GM12875 (cell line): ENCODE measurements at regions not wholly inside any gene's neighbourhood (a gene's known extent, or its start where the extent isn't known, plus 50 kb on each side); places are given as distances from the start of the nearest gene placed in this dataset.

Experiments used
- H3K4me3 ChIP-seq: one replicate; pipeline ENCODE4 v1.5.1; 2011; ENCODE audit warnings: low read depth, low read length, control low read depth
- TF ChIP-seq, protein P1 (sequence below): IDR thresholded peaks from 2 replicates; pipeline ENCODE4 v1.5.1; 2011; ENCODE audit warnings: low read depth, mild to moderate bottlenecking, control low read depth, inconsistent platforms, low read length, moderate library complexity, borderline replicate concordance; ENCODE audit not compliant: insufficient read depth

DNA sequence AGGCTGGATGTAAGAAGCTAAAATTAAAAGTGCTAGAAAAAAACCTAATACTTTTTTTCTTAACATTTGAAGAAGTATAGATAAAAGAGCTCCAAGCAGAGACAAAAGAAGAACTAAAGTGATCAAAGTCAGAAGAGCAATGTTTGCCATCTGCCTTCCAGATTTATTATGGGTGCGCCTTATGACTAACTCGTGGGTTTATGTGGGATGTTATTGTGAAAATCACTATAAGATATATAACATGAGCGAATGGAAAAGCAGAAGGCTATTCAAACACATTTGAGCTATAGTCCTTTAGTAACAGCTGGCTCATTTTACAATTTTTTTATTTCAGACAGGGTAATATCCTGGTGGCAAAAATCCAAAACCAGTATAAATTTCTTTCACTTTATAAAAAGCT is 1040.7 kb downstream of the RAPGEF2 start:
- TF ChIP-seq, protein P1, sequence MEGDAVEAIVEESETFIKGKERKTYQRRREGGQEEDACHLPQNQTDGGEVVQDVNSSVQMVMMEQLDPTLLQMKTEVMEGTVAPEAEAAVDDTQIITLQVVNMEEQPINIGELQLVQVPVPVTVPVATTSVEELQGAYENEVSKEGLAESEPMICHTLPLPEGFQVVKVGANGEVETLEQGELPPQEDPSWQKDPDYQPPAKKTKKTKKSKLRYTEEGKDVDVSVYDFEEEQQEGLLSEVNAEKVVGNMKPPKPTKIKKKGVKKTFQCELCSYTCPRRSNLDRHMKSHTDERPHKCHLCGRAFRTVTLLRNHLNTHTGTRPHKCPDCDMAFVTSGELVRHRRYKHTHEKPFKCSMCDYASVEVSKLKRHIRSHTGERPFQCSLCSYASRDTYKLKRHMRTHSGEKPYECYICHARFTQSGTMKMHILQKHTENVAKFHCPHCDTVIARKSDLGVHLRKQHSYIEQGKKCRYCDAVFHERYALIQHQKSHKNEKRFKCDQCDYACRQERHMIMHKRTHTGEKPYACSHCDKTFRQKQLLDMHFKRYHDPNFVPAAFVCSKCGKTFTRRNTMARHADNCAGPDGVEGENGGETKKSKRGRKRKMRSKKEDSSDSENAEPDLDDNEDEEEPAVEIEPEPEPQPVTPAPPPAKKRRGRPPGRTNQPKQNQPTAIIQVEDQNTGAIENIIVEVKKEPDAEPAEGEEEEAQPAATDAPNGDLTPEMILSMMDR: no peak
- H3K4me3 ChIP-seq: no peak overlapping the region

DNA sequence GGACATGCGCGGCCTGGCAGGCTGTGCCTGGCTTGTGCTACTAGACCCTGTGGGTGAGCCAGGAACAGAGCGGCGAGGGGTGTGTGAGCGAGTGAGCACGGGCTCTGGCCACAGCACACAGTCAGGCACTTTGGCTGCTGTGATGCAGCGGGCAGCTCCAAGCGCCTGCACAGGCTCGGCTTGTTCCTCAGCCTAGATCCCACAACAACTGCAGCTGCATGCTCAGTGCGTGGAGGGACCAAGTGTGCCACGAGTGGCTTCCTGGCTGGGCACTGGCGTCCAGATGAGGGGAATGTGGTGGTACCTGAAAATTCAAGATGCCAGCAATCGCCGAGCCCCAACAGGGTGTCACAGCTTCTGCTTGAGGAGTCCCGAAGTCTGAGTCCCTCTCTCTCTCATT is 1056.6 kb downstream of the RAPGEF2 start:
- H3K4me3 ChIP-seq: no peak overlapping the region
- TF ChIP-seq, protein P1: no peak

DNA sequence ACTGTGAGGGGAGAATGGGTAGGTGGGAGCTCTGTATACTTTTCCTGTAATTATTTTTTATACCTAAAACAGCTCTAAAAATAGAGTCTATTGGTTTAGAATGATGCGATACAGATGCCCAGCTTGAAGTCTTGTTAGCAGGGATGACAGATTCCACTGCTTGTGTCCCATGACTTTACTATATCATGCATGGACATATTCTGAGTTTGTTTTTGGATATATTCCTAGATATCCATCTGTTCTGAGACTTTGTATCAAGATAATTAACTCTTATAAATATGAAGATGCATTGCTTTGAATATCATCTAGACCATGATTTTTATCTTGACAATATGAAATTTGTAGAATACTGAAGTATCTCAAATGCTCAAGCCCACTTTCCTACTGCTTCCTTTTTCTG is 1058.1 kb downstream of the RAPGEF2 start:
- H3K4me3 ChIP-seq: no peak overlapping the region
- TF ChIP-seq, protein P1: no peak

DNA sequence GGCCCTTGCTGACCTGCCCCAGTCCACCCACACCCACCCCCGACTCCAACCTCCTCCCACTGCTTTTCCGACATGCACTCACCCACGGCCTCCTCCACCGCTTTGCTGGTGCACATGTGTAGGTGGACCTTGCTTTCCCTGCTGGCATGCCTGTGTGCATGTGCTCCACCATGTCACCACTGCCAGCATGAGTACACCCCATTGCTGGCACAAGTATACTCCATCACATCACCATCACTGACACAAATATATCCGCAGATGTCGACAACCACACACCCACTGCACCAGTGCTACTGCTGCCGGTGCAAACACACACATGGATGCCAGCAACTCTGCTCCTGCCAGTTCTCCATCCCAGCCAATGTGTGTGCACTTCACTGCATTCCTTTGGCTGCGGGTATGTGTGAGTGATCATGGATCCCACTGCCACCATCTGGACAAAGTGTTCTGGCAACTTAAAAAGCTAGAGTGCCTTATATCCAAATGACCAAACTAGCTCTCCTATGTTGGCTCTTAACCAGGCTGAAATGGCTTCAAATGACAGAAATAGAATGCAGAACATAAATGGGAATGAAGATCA is 1072.3 kb downstream of the RAPGEF2 start:
- TF ChIP-seq, protein P1: no peak
- no peak overlapping the region for H3K4me3 ChIP-seq

DNA sequence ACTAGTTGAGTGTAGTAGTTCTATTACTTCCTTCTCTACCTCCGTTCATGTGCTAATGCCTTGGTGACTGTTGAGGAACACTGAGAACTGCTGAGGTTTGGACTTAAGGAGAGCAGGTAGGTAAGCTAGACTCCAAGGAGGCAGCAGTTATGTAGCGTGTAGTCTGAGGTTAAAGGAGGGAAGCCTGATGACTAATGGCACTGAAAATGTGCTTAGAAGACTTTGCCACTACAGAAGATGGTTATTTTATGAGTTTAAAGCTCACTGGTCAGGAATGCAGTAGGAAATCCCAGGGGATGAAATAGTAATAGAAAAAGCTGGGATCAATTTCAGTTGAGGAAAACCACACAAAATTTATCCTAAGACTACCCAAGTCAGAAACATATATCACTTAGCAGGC is 1077.3 kb downstream of the RAPGEF2 start:
- H3K4me3 ChIP-seq: no peak overlapping the region
- TF ChIP-seq, protein P1: no peak

DNA sequence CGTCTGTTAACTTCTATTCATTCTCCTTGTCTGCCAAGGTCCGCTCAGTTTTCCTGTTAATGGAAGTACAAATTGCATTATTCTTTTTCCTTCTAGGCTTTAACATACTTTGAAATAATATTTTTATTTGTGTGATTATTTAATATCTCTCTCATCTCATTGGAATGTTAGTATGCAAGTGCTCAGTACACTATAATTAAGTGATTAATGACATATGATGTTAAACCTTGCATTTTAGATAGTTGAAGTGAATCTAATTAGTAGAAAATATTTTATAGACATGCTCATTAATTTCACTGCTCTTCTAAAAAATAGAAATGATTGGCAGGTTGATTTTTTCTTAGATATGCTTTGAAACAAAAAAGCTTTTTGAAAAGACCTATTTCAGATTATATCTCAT is 1079.8 kb downstream of the RAPGEF2 start:
- H3K4me3 ChIP-seq: no peak overlapping the region
- TF ChIP-seq, protein P1: no peak

DNA sequence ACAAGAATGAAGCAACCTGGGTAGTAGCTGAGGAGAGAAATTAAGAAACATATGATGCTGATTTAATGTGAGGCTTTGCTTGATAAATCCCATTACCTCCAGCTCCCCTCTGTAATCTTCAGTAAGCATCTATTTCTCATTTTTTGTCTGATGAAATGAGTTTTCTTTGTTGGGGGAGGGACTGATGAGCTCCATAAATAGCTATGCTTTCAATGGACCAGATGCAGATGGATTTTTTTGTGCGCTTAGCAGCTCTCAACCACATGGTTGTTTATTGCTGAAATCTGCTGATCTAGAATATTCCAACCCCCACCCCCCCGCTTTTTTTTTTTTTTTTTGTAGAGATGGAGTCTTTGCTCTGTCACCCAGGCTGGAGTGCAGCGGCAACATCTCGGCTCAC is 1082.0 kb downstream of the RAPGEF2 start:
- no peak overlapping the region for H3K4me3 ChIP-seq
- TF ChIP-seq, protein P1: no peak
